ENCODE measurements at regions not wholly inside any gene's neighbourhood (a gene's known extent, or its start where the extent isn't known, plus 50 kb on each side); places are given as distances from the start of the nearest gene placed in this dataset.

DNA sequence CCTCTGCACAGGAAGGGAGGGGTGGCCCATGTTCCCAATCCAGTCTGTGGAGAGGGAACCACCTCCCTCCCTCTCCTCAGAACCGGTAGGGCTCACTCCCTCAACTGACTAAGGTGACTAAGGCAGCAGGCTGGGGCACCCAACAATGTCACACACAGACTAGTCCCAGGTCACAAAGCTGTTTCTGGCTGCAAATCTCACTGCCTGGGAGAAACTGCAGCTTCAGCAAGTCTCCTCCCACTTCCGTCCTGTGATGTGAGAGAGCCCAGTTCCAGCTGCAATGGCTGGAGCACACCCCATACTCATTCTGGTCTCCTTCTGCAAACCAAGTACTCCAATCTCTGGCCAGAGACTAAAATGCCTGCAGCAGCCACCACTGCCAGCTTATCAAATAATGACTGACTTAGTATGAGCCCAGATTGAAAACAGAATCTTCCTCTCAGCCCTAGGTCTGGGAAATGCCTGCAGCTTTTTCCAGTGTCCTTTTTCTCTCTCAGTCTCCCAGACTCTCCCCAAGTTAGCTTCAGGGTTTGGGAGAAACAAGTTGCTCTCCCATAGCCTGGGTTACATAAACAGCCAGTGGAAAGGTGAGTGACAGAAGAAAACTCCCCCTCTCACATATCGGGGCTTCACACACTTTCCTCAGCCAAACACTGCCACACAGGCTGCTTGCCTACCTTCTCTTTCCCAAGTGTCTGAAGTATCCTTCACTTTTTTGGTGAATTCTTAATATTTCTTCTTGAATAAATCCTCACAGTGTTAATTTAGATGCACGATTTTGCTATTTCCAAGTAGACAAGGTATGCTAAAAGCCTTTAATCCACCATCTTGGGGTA is 247.4 kb upstream of the RASA1 start:
- TF ChIP-seq, protein P1, sequence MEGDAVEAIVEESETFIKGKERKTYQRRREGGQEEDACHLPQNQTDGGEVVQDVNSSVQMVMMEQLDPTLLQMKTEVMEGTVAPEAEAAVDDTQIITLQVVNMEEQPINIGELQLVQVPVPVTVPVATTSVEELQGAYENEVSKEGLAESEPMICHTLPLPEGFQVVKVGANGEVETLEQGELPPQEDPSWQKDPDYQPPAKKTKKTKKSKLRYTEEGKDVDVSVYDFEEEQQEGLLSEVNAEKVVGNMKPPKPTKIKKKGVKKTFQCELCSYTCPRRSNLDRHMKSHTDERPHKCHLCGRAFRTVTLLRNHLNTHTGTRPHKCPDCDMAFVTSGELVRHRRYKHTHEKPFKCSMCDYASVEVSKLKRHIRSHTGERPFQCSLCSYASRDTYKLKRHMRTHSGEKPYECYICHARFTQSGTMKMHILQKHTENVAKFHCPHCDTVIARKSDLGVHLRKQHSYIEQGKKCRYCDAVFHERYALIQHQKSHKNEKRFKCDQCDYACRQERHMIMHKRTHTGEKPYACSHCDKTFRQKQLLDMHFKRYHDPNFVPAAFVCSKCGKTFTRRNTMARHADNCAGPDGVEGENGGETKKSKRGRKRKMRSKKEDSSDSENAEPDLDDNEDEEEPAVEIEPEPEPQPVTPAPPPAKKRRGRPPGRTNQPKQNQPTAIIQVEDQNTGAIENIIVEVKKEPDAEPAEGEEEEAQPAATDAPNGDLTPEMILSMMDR (IDR thresholded peaks at IDR 0.05; ENCODE audit: low read length), result no peak
- TF ChIP-seq EZH2 (IDR thresholded peaks at IDR 0.05; ENCODE audit: borderline replicate concordance, low read length), result no peak
